HepG2 (cell line): ENCODE measurements at regions not wholly inside any gene's neighbourhood (a gene's known extent, or its start where the extent isn't known, plus 50 kb on each side); places are given as distances from the start of the nearest gene placed in this dataset.

Experiments
- ESRRA ChIP-seq: sonication (generic); formaldehyde crosslinking; IDR thresholded peaks from 2 replicates; pipeline ENCODE4 v1.5.1; 2020; ENCODE audit warnings: mild to moderate bottlenecking, low read depth, missing genetic modification reagents
- HHEX ChIP-seq: IDR thresholded peaks from 2 replicates; pipeline ENCODE4 v1.6.1; 2016; ENCODE audit warnings: control low read depth
- IRX3 ChIP-seq: sonication (generic); formaldehyde crosslinking; IDR thresholded peaks from 2 replicates; pipeline ENCODE4 v1.8.1; 2023; ENCODE audit warnings: mild to moderate bottlenecking, low read depth, missing genetic modification reagents, borderline replicate concordance
- KDM5B ChIP-seq: sonication (generic); formaldehyde crosslinking; IDR thresholded peaks from 2 replicates; pipeline ENCODE4 v1.4.0; 2020; ENCODE audit warnings: missing genetic modification reagents, mild to moderate bottlenecking, borderline replicate concordance
- MBD4 ChIP-seq: IDR thresholded peaks from 2 replicates; pipeline ENCODE4 v1.6.1; 2012; ENCODE audit warnings: low read length, inconsistent platforms, borderline replicate concordance
- PHB2 ChIP-seq: fragments of 450-650 bp; IDR thresholded peaks from 2 replicates; pipeline ENCODE4 v1.6.1; 2018; ENCODE audit not compliant: partially characterized antibody
- RXRB ChIP-seq: IDR thresholded peaks from 2 replicates; pipeline ENCODE4 v1.6.1; 2016; ENCODE audit warnings: borderline replicate concordance, missing genetic modification reagents, missing compliant biosample characterization
- STAT5B ChIP-seq: sonication (generic); formaldehyde crosslinking; IDR thresholded peaks from 2 replicates; pipeline ENCODE4 v1.4.0; 2020; ENCODE audit warnings: missing genetic modification reagents
- XRCC5 ChIP-seq: fragments of 200-400 bp; formaldehyde crosslinking; optimal IDR thresholded peaks from 2 replicates; pipeline ENCODE3; 2017; ENCODE audit warnings: mild to moderate bottlenecking, low read length
- ZC3H13 ChIP-seq: sonication (generic); formaldehyde crosslinking; IDR thresholded peaks from 2 replicates; pipeline ENCODE4 v1.8.1; 2023; ENCODE audit warnings: mild to moderate bottlenecking, missing genetic modification reagents, moderate library complexity
- ZMYM3 ChIP-seq: sonication (generic); formaldehyde crosslinking; IDR thresholded peaks from 2 replicates; pipeline ENCODE4 v1.5.1; 2020; ENCODE audit warnings: mild to moderate bottlenecking, missing genetic modification reagents
- ZNF282 ChIP-seq: fragments of 450-650 bp; IDR thresholded peaks from 2 replicates; pipeline ENCODE4 v1.6.1; 2018; ENCODE audit not compliant: partially characterized antibody
- ZNF768 ChIP-seq: sonication (generic); formaldehyde crosslinking; IDR thresholded peaks from 2 replicates; pipeline ENCODE4 v1.4.0; 2020; ENCODE audit warnings: missing genetic modification reagents
- ZNF782 ChIP-seq: sonication (generic); formaldehyde crosslinking; IDR thresholded peaks from 2 replicates; pipeline ENCODE4 v1.4.0; 2020; ENCODE audit warnings: missing genetic modification reagents, mild to moderate bottlenecking, borderline replicate concordance
- TF ChIP-seq, protein P1 (sequence below): sonication (generic); formaldehyde crosslinking; IDR thresholded peaks from 2 replicates; pipeline ENCODE4 v1.4.0; 2020; ENCODE audit warnings: mild to moderate bottlenecking, missing genetic modification reagents
- TF ChIP-seq, protein P2 (sequence below): sonication (generic); formaldehyde crosslinking; IDR thresholded peaks from 2 replicates; pipeline ENCODE4 v1.4.0; 2020; ENCODE audit warnings: missing genetic modification reagents
- TF ChIP-seq, protein P3 (sequence below): sonication (generic); formaldehyde crosslinking; IDR thresholded peaks from 2 replicates; pipeline ENCODE4 v1.4.0; 2020; ENCODE audit warnings: mild to moderate bottlenecking, missing genetic modification reagents, borderline replicate concordance
- TF ChIP-seq, protein P4 (sequence below): sonication (generic); formaldehyde crosslinking; IDR thresholded peaks from 2 replicates; pipeline ENCODE4 v1.4.0; 2020; ENCODE audit warnings: missing genetic modification reagents
- TF ChIP-seq, protein P5 (sequence below): sonication (generic); formaldehyde crosslinking; IDR thresholded peaks from 2 replicates; pipeline ENCODE4 v1.8.1; 2023; ENCODE audit warnings: mild to moderate bottlenecking, missing genetic modification reagents
- TF ChIP-seq, protein P6 (sequence below): IDR thresholded peaks from 2 replicates; pipeline ENCODE4 v1.6.1; 2016; ENCODE audit warnings: low read depth, control low read depth

DNA sequence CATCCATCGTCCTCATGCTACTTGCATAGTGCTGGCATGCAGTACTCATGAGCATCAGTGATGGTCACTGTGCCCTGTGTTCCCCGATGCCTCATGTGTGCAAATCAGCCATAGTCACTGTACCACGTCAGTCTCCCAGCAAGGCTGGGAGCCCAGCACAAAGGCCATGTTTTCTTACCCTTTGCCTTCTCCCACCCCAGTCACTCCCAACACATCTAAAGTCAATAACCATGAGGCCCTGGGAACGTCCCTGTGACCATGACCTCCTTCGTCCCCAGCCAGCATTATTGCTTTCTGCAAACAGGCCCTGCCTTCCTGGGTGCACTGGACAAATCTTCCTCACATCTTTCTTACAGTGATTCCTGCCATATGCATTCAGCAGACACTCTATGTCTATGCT, 406.1 kb downstream of the ICE1 start (continued):
- TF ChIP-seq, protein P1, sequence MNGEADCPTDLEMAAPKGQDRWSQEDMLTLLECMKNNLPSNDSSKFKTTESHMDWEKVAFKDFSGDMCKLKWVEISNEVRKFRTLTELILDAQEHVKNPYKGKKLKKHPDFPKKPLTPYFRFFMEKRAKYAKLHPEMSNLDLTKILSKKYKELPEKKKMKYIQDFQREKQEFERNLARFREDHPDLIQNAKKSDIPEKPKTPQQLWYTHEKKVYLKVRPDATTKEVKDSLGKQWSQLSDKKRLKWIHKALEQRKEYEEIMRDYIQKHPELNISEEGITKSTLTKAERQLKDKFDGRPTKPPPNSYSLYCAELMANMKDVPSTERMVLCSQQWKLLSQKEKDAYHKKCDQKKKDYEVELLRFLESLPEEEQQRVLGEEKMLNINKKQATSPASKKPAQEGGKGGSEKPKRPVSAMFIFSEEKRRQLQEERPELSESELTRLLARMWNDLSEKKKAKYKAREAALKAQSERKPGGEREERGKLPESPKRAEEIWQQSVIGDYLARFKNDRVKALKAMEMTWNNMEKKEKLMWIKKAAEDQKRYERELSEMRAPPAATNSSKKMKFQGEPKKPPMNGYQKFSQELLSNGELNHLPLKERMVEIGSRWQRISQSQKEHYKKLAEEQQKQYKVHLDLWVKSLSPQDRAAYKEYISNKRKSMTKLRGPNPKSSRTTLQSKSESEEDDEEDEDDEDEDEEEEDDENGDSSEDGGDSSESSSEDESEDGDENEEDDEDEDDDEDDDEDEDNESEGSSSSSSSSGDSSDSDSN (CRISPR knock-in tag) = no peak
- TF ChIP-seq ZNF782 (CRISPR knock-in tag) (no peak), ESRRA (CRISPR knock-in tag) (peak; percentile 82; the same call in 1 of the 2 replicates), ZNF282 (no peak), XRCC5 (no peak), STAT5B (CRISPR knock-in tag) (no peak), IRX3 (CRISPR knock-in tag) (no peak), PHB2 (no peak), ZNF768 (CRISPR knock-in tag) (no peak), ZC3H13 (no peak), KDM5B (CRISPR knock-in tag) (no peak), ZMYM3 (CRISPR knock-in tag) (no peak; the same call in 1 of the 2 replicates), HHEX (CRISPR knock-in tag) (0 out of 2 replicates have a peak, but pooled peaks have one; percentile 36), RXRB (CRISPR knock-in tag) (peak; percentile 94), MBD4 (no peak)
- TF ChIP-seq, protein P2, sequence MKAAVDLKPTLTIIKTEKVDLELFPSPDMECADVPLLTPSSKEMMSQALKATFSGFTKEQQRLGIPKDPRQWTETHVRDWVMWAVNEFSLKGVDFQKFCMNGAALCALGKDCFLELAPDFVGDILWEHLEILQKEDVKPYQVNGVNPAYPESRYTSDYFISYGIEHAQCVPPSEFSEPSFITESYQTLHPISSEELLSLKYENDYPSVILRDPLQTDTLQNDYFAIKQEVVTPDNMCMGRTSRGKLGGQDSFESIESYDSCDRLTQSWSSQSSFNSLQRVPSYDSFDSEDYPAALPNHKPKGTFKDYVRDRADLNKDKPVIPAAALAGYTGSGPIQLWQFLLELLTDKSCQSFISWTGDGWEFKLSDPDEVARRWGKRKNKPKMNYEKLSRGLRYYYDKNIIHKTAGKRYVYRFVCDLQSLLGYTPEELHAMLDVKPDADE (CRISPR knock-in tag) = no peak
- TF ChIP-seq, protein P3, sequence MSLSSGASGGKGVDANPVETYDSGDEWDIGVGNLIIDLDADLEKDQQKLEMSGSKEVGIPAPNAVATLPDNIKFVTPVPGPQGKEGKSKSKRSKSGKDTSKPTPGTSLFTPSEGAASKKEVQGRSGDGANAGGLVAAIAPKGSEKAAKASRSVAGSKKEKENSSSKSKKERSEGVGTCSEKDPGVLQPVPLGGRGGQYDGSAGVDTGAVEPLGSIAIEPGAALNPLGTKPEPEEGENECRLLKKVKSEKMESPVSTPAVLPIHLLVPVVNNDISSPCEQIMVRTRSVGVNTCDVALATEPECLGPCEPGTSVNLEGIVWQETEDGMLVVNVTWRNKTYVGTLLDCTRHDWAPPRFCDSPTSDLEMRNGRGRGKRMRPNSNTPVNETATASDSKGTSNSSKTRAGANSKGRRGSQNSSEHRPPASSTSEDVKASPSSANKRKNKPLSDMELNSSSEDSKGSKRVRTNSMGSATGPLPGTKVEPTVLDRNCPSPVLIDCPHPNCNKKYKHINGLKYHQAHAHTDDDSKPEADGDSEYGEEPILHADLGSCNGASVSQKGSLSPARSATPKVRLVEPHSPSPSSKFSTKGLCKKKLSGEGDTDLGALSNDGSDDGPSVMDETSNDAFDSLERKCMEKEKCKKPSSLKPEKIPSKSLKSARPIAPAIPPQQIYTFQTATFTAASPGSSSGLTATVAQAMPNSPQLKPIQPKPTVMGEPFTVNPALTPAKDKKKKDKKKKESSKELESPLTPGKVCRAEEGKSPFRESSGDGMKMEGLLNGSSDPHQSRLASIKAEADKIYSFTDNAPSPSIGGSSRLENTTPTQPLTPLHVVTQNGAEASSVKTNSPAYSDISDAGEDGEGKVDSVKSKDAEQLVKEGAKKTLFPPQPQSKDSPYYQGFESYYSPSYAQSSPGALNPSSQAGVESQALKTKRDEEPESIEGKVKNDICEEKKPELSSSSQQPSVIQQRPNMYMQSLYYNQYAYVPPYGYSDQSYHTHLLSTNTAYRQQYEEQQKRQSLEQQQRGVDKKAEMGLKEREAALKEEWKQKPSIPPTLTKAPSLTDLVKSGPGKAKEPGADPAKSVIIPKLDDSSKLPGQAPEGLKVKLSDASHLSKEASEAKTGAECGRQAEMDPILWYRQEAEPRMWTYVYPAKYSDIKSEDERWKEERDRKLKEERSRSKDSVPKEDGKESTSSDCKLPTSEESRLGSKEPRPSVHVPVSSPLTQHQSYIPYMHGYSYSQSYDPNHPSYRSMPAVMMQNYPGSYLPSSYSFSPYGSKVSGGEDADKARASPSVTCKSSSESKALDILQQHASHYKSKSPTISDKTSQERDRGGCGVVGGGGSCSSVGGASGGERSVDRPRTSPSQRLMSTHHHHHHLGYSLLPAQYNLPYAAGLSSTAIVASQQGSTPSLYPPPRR (CRISPR knock-in tag) = peak; percentile 94
- TF ChIP-seq, protein P4, sequence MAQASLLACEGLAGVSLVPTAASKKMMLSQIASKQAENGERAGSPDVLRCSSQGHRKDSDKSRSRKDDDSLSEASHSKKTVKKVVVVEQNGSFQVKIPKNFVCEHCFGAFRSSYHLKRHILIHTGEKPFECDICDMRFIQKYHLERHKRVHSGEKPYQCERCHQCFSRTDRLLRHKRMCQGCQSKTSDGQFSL (CRISPR knock-in tag) = no peak
- TF ChIP-seq, protein P5, sequence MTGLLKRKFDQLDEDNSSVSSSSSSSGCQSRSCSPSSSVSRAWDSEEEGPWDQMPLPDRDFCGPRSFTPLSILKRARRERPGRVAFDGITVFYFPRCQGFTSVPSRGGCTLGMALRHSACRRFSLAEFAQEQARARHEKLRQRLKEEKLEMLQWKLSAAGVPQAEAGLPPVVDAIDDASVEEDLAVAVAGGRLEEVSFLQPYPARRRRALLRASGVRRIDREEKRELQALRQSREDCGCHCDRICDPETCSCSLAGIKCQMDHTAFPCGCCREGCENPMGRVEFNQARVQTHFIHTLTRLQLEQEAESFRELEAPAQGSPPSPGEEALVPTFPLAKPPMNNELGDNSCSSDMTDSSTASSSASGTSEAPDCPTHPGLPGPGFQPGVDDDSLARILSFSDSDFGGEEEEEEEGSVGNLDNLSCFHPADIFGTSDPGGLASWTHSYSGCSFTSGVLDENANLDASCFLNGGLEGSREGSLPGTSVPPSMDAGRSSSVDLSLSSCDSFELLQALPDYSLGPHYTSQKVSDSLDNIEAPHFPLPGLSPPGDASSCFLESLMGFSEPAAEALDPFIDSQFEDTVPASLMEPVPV = no peak
- TF ChIP-seq, protein P6, sequence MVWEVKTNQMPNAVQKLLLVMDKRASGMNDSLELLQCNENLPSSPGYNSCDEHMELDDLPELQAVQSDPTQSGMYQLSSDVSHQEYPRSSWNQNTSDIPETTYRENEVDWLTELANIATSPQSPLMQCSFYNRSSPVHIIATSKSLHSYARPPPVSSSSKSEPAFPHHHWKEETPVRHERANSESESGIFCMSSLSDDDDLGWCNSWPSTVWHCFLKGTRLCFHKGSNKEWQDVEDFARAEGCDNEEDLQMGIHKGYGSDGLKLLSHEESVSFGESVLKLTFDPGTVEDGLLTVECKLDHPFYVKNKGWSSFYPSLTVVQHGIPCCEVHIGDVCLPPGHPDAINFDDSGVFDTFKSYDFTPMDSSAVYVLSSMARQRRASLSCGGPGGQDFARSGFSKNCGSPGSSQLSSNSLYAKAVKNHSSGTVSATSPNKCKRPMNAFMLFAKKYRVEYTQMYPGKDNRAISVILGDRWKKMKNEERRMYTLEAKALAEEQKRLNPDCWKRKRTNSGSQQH (CRISPR knock-in tag) = no peak
